ENCODE measurements at regions not wholly inside any gene's neighbourhood (a gene's known extent, or its start where the extent isn't known, plus 50 kb on each side); places are given as distances from the start of the nearest gene placed in this dataset.

DNA sequence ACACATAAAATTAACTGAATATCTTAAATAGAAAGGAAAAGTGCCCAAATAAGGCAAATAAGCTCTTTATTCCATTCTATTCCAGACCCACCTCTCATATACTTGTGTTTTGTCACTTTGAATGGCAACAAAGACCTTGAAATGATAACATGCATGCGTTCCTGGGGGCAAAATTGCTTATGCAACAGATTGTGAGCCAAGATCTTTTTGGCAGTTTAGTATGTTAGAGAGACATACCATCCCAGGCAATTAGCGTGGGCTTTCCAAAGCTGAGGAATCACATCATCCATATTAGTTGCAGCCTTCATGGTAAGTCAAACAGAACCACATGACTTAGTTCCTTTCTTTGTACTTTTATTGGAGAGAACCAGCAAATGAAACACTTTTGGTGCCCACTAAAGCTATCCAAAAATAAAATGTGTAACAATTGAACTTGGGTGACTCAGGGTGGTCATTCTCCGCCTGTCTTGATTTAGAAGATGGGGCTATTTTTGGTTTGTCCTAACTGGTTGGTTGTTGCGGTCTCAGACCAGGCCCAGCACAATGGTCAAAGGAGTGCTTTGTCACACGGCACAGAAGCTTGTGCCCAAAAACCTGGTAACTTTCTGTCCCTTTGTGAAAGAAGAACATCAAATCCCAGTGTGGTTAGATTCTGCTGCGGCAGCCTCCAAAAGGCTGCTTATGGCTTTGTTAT, 68.7 kb upstream of the ATF3 start:
- in situ Hi-C loops (cut with MboI) (no loop called here), intact Hi-C loops (cut with micrococcal nuclease; ENCODE audit: unreplicated experiment) (no loop called here)
- H3K4me2 ChIP-seq (ENCODE audit: control insufficient read depth, insufficient read depth): no peak overlapping the region
- no TSS peak for BruUV-seq (replicated peaks)
- no peak overlapping the region for H3K4me3 ChIP-seq
- ChIA-PET CTCF (no interaction called here), POLR2A (interaction anchor here (1.0 to 1.2 kb wide), 2 partner anchors 46 to 57 kb away, joined by 3 read pairs; no protein-coding TSS in a partner anchor), SMC1A (ENCODE audit: uncharacterized antibody, unreplicated experiment) (interaction anchor here (1.1 to 3.9 kb wide), 3 partner anchors 11 to 87 kb away, joined by 3 to 17 read pairs (median 3); no protein-coding TSS in a partner anchor), RAD21 (ENCODE audit: unreplicated experiment) (no interaction called here)
- TF ChIP-seq KLF5 (IDR thresholded peaks at IDR 0.05; ENCODE audit: partially characterized antibody): no peak
- TF ChIP-seq KAT2A (conservative IDR thresholded peaks at IDR 0.05; ENCODE audit: control insufficient read depth, low read depth, low read length): no peak
- TF ChIP-seq WRNIP1 (IDR thresholded peaks at IDR 0.05; ENCODE audit: borderline replicate concordance, low read depth, low read length): no peak
- no peak for ATAC-seq
- no peak for FAIRE-seq
- H4K20me1 ChIP-seq (ENCODE audit: control insufficient read depth, insufficient read depth): no peaks in the 10 kb centered on the region
- DNase-seq (ENCODE audit: low read depth, low spot score): no peak
- no peaks in the 10 kb centered on the region; the same call in 1 of the 3 replicates for H3K9me3 ChIP-seq (replicated peaks; ENCODE audit: control insufficient read depth, insufficient read depth, low read length)
- no peak overlapping the region for H3K27ac ChIP-seq (ENCODE audit: control insufficient read depth, insufficient read depth)
- no peak overlapping the region for H3K9ac ChIP-seq (ENCODE audit: control insufficient read depth, insufficient read depth, low read length)
- H3K27me3 ChIP-seq (replicated peaks in 1 of 2; ENCODE audit: control insufficient read depth in 2 of 2, insufficient read depth in 2 of 2, low read length in 1 of 2): no peaks in the 10 kb centered on the region
- 63% methylated on average over 6 of the region's 6 CpGs for WGBS (ENCODE audit: insufficient coverage, insufficient replicate concordance, low lambda C conversion rate, missing lambda C conversion rate)
- H3K36me3 ChIP-seq (ENCODE audit: control insufficient read depth in 2 of 2, insufficient read depth in 2 of 2, low read length in 1 of 2): no peaks in the 10 kb centered on the region
- H2AFZ ChIP-seq (ENCODE audit: control insufficient read depth, low read depth, low read length): no peak overlapping the region
- H3K79me2 ChIP-seq (ENCODE audit: control insufficient read depth, insufficient read depth, low read length): no peaks in the 10 kb centered on the region
- H3K4me1 ChIP-seq (ENCODE audit: control insufficient read depth, insufficient read depth, low read length): no peaks in the 10 kb centered on the region

DNA sequence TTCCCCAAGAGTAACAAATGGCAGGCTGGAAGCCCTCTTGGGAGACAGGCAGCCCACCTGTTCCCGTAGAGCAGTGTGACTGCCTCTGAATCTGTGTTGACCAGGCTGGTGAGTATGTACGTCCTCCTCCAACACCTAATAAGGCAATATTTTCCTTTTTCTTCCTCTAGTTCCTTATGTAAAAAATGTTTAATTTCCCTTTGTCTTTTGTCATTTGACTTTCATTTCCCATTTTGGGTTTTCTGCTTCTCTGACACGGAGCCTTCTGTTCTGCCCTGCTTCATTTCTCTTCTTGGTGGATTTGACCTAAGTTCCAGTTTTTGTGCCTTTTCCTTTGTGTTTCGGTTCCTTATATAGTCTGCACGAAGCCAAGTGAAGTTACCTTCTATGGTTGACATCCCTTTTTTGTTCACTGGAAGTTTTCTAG, 65.8 kb upstream of the ATF3 start:
- intact Hi-C loops (cut with micrococcal nuclease; ENCODE audit: unreplicated experiment) (no loop called here), in situ Hi-C loops (cut with MboI) (no loop called here)
- Histone ChIP-seq H3K4me3 (no peak overlapping the region), H3K4me2 (ENCODE audit: control insufficient read depth, insufficient read depth) (no peak overlapping the region), H4K20me1 (ENCODE audit: control insufficient read depth, insufficient read depth) (no peaks in the 10 kb centered on the region), H3K27ac (ENCODE audit: control insufficient read depth, insufficient read depth) (no peak overlapping the region), H3K27me3 (replicated peaks in 1 of 2; ENCODE audit: control insufficient read depth in 2 of 2, insufficient read depth in 2 of 2, low read length in 1 of 2) (no peaks in the 10 kb centered on the region), H2AFZ (ENCODE audit: control insufficient read depth, low read depth, low read length) (no peak overlapping the region), H3K9ac (ENCODE audit: control insufficient read depth, insufficient read depth, low read length) (no peak overlapping the region), H3K36me3 (ENCODE audit: control insufficient read depth in 2 of 2, insufficient read depth in 2 of 2, low read length in 1 of 2) (no peaks in the 10 kb centered on the region), H3K9me3 (replicated peaks; ENCODE audit: control insufficient read depth, insufficient read depth, low read length) (no peaks in the 10 kb centered on the region), H3K4me1 (ENCODE audit: control insufficient read depth, insufficient read depth, low read length) (no peaks in the 10 kb centered on the region), H3K79me2 (ENCODE audit: control insufficient read depth, insufficient read depth, low read length) (no peaks in the 10 kb centered on the region)
- DNase-seq (ENCODE audit: low read depth, low spot score): no peak
- ChIA-PET POLR2A (no interaction called here), RAD21 (ENCODE audit: unreplicated experiment) (no interaction called here), SMC1A (ENCODE audit: uncharacterized antibody, unreplicated experiment) (no interaction called here), CTCF (no interaction called here)
- 13% methylated on average over 5 of the region's 5 CpGs for WGBS (ENCODE audit: insufficient coverage, insufficient replicate concordance, low lambda C conversion rate, missing lambda C conversion rate)
- no peak for FAIRE-seq
- no TSS peak for BruUV-seq (replicated peaks)
- ATAC-seq: peak; percentile 34; the same call in 1 of the 3 replicates
- TF ChIP-seq SPI1 (IDR thresholded peaks at IDR 0.05; ENCODE audit: borderline replicate concordance, insufficient read depth, low read depth, low read length): peak; percentile 47; the same call in 1 of the 2 replicates
- peak in 1 of 2 experiments; percentile 24; a peak in 1 of 4 replicates for TF ChIP-seq ETV6 (conservative IDR thresholded peaks at IDR 0.05 in 1 of 2, IDR thresholded peaks at IDR 0.05 in 1 of 2; ENCODE audit: borderline replicate concordance in 1 of 2, low read depth in 1 of 2)
- no peak for TF ChIP-seq SMC3 (IDR thresholded peaks at IDR 0.05; ENCODE audit: borderline replicate concordance, low read length)
- no peak for TF ChIP-seq BHLHE40 (IDR thresholded peaks at IDR 0.05; ENCODE audit: borderline replicate concordance in 1 of 2, low read depth in 2 of 2, low read length in 1 of 2)
- TF ChIP-seq IKZF1 (conservative IDR thresholded peaks at IDR 0.05): 0 out of 2 replicates have a peak, but pooled peaks have one; percentile 23
- TF ChIP-seq SRF (IDR thresholded peaks at IDR 0.05; ENCODE audit: low read depth in 2 of 2, low read length in 2 of 2): 0 out of 4 replicates have a peak, but pooled peaks of 1 of the 2 experiments have one; percentile 49
- TF ChIP-seq IKZF2 (IDR thresholded peaks at IDR 0.05): peak; percentile 43 to 51; a peak in 3 of 4 replicates
- no peak for TF ChIP-seq TCF3 (IDR thresholded peaks at IDR 0.05; ENCODE audit: borderline replicate concordance, insufficient read depth, low read depth, low read length)
- TF ChIP-seq WRNIP1 (IDR thresholded peaks at IDR 0.05; ENCODE audit: borderline replicate concordance, low read depth, low read length): no peak
- TF ChIP-seq EED (IDR thresholded peaks at IDR 0.05; ENCODE audit: low read depth): peak; percentile 35; the same call in 1 of the 2 replicates
- TF ChIP-seq CHD2 (IDR thresholded peaks at IDR 0.05; ENCODE audit: borderline replicate concordance, low read depth, low read length): no peak
- no peak for TF ChIP-seq BACH1 (IDR thresholded peaks at IDR 0.05; ENCODE audit: borderline replicate concordance)
